Smooth muscle cell of the brain vasculature (primary cell): ENCODE measurements at regions not wholly inside any gene's neighbourhood (a gene's known extent, or its start where the extent isn't known, plus 50 kb on each side); places are given as distances from the start of the nearest gene placed in this dataset.

Source experiments
- DNase-seq: peaks from one replicate; pipeline ENCODE4 v3.0.0-alpha.2; 2012; ENCODE audit warnings: low read depth, low spot score

DNA sequence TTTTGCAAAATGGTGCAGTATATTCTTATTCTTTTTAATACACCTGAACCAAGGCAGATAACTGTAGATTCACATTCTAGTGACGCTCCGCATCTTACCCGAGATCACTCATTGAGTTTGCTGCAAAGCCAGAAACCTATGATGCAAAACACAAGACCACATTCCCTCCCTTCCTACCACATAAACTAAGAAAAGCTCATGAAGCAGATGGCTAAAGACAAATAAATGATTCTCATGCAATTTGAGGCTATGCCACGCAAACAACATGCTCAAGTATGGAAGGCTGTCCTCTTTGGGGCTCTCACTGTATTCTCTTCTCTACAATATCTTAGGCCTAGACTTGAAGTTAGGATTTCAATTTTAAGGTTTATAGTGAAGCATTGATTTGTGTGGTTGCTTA lies 95.0 kb upstream of the BMPER start:
- DNase-seq = no peak

DNA sequence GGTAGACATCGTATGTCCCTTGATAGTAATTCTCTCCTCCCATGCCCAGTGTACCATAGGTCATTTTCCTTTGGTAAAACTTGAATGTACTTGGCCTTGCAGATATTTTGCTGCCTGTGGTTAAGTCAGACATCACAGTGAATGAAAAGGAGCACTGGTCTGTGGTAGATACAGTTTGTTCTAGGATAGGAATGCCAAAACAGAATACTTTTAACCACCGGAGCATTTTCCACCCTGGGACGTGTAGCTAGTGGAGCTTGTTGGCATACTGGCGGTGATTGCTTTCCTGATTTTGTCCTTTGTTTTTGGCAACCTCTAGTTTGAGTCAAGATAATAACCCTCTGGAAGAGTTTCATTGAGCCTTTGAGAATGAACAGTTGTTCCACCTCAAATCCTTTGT lies 92.0 kb upstream of the BMPER start:
- DNase-seq = no peak

DNA sequence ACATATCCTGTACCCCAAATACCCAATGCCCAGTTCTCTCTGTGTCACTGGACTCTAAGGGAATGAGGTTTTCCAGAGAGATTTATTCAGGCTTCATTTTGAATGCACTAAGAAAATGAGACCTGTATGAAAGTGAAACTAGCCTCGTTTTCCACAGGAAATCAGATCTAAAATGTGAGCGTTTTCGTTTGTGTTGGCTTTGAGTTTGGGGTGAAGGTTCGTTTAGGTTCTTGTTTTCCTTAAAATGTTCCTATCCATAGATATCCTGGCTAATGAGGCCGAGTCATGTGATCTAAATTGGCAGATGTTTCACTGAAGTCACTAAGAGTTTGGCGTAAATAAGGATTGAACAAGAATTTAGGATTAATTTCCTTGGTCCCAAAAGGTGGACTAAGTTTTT lies 90.9 kb upstream of the BMPER start:
- no peak for DNase-seq

DNA sequence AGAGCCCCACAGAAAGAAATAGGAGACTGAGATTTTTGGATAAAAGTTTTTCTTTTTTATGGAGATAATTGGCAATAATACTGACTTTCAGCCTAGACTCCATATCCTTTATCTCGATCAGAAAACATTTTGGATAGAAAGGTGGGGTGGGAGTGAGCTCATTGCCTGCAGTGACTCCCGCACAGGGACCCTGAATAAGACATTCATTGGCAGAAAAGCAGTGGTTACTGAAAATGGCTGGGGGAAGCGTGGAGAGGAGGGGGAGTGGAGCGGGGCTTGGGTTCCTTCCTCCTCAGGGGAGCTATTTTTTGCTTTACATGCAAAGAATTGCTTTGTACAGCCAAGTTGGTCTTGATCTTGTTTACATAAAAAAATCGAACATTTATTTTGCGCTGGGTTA lies 90.4 kb upstream of the BMPER start:
- no peak for DNase-seq

DNA sequence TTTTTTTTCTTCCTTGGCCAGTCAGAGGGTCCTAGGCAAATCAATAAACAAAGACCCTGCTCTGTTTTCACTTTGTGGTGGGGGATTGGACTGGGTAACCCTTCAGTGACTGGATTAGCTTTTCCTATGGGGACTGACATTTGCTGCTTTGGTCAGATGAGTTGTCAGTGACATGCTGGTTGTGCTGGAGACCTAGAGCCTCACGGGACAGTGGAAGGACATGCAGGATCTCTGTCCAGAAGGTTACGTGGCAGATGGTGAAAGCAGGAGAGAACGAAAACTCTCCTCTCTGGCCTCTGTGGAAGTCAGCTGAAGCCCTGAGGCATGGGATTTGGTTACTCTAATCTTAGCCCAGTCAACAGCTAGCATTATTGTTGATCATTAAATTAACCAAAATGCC lies 90.0 kb upstream of the BMPER start:
- no peak for DNase-seq

DNA sequence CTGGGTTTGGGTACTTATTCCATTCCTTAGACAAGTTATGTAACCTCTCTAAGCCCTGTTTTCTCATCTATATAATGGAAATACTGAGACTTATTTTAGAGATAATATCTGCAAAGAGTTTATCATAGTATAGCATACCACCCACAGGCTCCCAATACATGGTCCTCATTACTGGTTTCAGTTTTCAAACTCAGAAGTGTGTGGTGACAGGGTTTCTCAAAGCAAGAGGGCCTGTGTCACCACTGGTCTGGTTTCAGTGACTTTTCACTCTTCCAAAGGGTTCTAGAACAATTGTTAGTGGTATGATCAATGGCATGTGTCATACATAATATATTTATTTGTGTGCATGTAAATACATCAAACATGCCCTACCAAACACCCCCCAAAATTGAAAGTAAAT lies 89.2 kb upstream of the BMPER start:
- no peak for DNase-seq

DNA sequence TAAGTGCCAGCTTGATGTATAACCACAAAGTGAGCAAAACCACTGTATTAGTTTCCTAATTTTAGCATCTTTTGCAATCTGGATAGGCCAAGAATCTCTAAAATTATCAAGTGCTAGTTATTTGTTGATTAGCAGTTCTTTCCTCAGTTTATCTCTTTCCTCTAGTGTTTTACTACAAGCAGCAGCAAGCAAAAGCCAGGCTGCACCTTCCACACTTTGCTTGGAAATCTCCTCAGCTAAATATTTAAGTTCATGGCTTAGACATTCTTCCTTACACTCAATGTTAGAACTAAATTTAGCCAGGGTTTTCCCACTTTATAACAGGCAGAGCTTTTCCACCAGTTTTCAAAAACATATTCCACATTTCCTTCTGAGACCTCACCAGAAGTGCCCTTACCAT lies 85.7 kb upstream of the BMPER start:
- DNase-seq = no peak

DNA sequence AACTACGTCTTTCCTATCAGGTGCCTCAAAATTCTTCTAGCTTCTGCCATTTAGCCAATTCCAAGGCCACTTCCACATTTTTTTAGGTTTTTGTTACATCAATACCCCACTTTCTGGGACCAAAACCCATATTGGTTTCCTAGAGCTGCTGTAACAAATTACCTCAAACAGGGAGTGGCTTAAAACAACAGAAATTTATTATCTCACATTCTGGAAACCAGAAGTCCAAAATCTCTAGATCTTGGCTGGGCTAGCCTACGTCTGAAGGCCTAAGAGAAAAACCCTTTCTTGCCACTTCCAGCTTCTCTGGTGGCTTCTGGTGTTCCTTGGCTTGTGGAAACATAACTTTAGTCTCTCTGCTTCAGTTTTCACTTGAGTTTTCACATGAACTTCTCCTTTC lies 85.1 kb upstream of the BMPER start:
- no peak for DNase-seq

DNA sequence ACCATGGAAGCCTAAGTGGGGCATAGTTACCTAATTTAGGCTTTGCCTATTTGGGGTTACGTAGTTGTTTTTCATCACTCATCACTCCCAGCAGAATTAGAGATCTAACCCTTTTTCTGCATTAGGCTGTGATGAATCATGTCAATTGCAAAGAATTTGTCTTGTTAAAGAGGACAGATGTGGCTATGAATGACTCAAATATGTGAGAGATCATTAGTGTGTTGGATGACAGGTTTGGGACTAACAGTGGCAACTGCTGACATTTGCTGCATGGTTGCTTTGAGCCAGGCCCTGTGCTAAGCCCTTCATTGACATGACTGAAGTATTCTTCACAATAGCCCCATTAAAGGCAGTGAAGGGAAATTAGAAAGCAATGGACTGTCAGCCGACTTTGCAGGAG lies 83.4 kb upstream of the BMPER start:
- DNase-seq = no peak

DNA sequence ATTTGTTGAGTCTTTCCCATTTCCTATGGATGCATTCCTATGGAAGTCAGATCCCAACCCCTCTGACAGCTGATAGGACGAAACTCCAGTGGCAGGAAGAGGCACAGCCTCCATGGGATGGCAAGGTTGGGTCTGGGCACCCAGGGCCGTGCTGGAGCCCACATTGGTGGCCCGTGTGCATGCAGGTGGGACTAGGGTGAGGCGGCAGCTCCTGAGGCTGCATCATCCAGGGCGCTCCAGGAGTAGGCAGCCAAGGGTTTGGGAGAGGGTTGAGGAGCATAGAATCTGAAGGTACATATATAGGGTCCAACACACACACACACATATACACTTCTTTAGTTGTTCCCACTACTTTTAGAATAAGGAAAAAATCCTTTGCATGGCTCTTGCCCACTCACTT lies 81.4 kb upstream of the BMPER start:
- DNase-seq = no peak

DNA sequence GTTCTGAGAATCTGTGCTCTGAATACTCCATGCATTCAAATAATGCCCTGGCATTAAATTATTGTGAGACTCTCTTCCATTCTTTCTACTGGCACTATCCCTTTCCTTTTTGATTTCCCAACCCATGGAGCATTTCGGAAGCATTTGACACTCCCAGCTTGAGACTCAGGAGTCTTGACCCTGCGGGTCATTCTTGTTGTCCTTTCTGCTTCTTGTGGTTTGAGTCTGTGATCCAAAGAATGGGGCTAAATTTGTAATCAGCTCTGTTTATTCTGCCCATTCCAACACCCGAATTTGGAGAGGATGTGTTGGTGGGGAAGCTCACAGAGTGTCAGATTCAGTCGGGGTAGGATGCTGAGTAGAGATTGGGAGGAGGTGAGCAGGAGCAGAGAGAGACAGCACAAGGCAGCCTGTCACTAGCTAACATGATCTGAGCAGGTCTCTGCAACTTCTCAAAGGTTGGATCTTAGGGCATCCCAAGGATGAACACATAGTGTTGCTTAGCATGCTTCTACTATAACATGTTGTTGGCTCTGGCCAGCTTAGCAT lies 80.4 kb upstream of the BMPER start:
- no peak for DNase-seq

DNA sequence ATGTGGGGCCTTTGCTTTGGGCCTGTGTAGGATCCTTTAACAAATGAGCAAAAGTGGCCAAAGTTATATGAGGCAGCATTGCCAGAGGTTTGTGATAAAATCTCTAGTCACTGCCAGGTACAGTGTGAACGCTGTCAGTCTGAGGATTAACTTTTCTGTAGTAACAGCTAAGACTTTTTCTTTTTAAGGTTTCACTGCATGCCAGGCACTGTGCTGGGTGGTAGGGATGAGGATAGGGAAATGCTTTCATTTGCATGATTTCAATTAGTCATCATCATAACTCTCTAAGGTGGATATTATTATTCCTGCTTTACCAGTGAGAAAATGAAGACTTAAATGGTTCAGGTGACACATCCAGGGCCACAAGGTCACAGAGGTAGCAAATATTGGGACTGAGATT lies 79.7 kb upstream of the BMPER start:
- no peak for DNase-seq

DNA sequence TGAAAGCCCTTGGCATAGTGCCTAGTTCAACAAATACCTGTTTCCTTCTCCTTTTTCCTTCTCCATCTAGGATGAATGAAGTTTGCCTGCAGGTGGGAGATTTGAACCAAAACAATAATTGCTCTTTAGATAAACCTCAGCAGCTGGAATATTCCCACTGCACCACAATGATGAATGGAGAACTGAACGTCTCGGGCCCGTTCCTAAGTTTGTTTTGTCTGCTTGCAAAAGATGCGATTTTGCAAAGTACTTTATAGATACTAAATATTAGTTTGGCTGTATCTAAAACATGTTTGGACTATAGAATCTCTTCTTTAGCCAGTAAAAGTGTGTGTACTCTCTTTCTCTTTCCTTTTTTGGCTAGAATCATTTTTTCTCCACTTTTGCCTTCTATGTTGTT lies 75.8 kb upstream of the BMPER start:
- DNase-seq = no peak

DNA sequence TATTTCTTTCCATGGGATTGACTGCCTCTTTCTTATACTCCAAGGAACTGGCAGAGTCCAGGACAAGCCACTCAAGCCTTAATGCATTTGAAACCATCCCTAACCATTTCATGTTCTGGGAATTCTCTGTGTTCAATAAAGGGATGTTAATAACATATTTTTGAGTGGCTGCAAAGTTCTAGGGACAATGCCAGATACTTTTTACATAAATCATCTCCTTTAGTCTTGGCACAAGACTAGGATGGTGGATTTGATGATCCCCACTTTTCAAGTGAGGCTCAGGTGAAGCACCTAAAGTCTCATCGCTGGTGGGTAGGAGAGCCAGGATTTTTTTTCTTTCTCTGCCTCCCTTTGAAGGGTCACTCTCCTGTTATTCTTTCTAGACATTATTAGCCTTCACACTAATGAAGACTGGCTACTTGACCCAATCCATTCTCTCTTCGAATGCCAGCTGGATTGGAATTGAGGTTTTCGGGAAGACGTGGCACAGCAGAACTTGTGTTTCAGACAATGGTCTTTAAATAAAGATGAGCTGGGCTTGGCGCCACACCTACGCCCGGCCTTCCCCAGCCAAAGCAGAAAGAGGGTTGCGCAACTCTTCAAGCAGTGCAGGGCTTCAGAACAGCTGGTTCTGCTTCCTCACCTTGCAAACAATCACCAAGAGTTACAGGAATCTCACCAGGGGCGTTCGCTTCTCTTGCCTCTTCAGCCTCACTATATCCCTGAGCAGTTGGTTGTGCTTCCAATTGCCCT lies 73.8 kb upstream of the BMPER start:
- no peak for DNase-seq

DNA sequence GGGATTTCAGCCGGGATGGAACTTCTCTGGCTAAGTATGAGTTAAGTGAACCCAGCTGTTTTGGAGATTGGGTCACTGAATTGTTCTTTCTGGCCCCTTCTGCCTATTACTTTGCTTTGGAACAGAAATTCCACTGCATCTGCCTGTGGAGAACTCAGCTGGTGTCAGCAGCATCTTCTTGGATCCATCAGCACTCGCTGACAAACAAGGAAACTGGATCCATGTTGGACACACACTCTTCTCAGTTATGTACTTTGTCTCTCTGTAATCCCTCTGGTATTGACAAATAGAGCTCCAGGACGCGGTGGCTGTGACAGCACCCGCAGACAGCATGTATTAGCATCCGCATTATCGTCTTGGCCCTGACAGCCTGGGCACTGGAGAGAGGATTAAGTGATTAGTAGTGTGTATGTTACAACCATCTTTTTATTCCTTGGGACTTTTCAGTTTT lies 73.0 kb upstream of the BMPER start:
- no peak for DNase-seq

DNA sequence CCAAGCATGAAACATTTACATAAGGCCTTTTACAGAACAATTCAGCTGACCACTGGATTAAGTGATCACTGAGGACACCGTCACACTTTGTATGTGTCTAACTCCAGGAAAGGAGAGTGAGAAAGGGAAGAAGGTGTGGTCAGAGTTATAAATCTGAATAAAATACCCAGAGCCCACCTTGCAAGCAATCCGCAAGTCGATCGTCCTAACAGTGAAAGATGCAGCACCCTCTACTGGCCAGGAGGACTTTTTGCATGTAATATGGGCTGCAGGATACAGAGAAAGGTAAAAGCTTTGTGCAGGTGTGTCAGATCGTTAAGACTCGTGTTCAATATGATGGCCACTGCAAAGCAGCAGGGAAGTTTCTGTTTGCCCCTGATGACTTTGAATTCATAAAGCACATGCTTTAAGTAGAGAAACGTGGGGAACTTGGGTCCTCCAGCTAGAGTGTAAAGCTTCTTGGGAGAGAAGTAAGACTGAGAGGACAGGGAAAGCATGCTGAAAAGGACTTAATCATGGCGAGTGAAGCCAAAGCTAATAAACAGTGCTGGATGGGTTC lies 68.5 kb upstream of the BMPER start:
- no peak for DNase-seq

DNA sequence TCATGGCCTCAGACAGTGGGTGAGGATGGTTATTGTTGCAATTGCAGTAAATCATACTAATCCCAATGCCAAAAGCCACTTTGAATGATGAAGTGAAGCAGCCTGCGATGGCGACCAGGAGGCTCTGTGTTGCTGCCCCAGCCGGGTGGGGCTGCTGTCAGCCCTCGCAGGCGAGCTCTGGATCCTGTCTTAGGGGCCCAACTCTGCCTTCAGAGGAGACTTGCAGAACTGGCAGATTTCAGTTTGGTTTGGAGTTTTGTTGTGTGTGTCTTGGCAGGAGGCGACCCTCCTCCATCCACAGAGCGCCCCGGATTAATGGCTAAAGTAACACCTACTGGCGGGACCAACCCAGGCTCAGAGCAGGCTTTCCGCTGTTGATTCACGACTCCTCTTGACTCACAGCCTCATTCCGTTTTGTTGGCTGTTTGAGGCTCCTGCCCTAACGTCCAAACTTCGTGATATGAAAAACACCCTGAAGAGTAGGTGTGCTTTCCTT lies 67.9 kb upstream of the BMPER start:
- no peak for DNase-seq

DNA sequence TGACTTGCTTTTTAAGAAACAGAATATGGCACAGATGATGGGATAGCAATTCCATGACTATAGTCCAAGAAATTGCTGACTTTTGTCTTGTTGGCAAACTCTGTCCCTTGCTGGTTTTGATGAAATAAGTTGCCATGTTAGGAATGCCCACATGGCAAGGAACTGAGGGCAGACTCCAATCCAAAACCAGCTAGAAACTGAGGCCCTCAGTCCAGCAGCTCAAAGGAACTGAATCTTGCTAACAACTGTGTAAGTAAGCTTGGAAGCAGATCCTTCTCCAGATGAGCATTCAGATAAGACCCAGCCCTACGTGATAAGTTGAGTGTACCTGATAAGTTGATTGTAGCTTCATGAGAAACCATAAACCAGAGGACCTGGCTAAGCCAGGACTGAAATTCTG lies 64.3 kb upstream of the BMPER start:
- DNase-seq = no peak

DNA sequence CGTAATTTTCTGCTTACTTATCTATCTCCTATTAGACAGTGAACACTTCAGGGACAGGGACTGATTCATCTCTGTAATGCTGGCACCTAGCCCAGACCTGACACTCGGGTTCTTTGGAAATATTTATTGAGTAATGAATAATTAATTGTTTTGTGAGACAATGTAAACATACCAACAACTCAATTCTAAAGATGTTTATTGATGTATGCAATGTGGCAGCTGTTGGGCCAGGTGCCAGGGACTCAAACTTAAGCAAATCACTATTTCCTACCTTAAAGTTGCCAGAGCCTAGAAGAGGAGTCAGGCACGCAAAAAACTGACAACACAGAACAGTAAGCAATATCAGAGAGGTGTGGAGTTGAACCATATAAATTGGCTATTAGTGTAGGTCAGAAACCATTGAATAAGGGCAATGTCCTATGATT lies 63.6 kb upstream of the BMPER start:
- no peak for DNase-seq

DNA sequence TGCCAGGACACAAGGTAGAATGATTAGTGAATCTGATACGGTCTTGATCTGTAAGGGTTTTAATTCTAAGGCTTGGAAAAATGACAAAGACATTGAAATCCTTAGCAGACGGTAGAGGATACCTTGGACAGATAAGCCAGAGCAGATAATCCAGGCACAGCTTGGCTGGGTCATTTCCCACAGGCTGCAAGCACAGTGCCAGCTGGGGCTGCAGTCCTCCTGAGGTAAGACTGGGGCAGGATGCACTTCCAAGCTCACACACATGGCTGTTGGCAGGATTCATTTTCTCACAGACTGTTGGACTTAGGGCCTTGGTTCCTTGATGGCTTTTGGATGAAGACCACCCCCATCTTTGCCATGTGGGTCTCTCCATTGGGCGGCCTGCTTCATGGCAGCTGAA lies 63.2 kb upstream of the BMPER start:
- DNase-seq = no peak

DNA sequence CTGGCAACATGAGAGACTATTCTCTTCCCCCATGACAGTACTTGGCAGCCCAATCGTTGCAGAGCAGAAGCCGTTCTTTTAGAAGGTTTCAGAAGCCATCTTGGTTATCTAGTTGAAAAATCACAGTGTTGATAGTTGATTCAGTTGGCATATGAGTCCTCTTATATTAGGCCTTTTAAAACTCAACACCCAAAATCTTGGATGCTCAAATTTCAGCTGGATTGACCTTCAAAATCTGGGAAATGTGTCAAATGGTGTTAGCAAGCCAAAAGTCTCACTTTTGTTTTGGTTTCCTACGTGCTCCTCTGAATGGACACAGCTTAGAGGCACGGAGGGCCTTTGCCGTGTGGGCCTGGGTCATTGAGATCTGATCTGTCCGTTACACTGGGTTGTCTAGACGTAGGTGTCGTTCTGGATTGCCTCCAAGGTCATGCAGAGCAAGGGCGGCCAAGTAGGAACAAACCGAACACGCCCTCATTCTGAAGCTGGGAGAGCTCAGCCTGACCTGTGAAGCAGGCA lies 59.3 kb upstream of the BMPER start:
- no peak for DNase-seq

DNA sequence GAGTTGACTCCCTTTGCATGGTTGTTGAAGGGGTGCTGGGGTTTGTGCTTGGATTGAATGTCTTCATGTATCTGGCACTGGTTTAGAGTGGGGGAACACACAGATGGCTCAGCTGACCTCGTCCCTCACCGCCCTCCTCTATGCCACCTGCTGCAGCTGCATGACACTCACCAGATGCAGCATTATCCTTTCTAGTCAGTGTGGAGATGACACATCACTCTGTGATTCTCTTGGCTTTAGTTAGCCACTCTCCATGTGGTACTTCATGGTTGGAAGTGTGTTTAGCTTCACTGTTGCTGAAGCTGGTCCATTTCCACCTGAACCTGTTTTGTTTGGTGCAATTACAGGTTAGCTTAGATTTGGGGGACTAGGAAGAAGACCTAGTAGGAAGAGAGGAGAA lies 56.3 kb upstream of the BMPER start:
- DNase-seq = no peak

DNA sequence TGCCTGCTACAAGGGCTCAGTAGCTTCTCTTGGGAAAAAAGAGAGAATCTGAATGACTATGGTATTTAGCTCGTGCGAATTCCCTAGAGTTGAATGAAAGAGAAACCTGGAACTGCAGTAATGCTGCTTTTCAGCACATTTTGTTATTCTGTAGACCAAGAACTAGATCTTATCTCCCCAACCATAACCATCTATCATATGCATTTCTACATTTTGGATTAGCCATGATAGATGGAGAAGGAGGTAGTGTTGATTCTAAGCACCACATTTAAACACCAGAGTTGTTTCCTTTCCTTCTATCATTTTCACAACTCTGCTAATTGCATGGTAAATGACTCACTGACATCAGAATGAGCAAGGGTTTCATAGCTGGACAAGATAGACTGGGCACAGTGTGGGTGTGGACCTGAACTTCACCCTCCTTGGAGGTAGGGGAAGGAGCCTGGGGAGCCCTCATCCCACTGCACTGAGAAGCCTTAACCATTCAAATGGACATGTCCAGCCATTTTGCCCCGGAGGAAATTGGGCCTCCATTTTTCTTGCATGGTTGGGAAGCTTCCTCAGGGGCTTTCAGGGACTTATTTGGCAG lies 55.3 kb upstream of the BMPER start:
- no peak for DNase-seq
